ENCODE measurements at regions not wholly inside any gene's neighbourhood (a gene's known extent, or its start where the extent isn't known, plus 50 kb on each side); places are given as distances from the start of the nearest gene placed in this dataset.

DNA sequence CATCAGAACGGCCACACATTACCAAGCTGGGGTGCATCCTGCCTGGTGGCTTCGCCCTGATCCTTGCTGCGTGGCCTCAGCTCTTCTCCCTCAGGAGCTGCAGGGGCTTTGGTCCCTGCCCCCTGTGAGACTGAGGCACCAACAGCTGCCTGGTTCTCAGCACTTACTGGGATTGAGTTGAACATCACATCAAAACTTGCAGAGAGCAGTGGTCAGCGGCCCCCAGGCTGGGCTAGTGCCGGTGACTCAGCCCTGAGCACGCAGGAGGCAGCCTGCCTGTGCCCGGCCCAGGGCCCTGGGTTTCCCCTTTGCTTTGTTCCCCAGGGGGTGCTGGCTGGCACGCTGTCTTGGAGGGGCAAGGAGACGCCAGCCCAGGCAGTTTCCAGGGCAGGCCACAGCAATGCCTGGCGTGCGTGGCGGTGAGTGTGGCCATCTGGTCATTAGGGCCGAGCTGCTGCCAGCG, 63.3 kb downstream of the DLL1 start:
- H3K27ac ChIP-seq (ENCODE audit: insufficient read depth, low read depth, low read length), result no peak overlapping the region
- no peak for TF ChIP-seq FOS (IDR thresholded peaks at IDR 0.05; ENCODE audit: borderline replicate concordance, insufficient read depth, low read length)
- no peak for TF ChIP-seq JUN (IDR thresholded peaks at IDR 0.05; ENCODE audit: borderline replicate concordance, insufficient read depth, insufficient read length, low read depth)
- no peak for TF ChIP-seq EZH2 (IDR thresholded peaks at IDR 0.05; ENCODE audit: borderline replicate concordance, low read depth, low read length, severe bottlenecking)
- TF ChIP-seq, protein P1, sequence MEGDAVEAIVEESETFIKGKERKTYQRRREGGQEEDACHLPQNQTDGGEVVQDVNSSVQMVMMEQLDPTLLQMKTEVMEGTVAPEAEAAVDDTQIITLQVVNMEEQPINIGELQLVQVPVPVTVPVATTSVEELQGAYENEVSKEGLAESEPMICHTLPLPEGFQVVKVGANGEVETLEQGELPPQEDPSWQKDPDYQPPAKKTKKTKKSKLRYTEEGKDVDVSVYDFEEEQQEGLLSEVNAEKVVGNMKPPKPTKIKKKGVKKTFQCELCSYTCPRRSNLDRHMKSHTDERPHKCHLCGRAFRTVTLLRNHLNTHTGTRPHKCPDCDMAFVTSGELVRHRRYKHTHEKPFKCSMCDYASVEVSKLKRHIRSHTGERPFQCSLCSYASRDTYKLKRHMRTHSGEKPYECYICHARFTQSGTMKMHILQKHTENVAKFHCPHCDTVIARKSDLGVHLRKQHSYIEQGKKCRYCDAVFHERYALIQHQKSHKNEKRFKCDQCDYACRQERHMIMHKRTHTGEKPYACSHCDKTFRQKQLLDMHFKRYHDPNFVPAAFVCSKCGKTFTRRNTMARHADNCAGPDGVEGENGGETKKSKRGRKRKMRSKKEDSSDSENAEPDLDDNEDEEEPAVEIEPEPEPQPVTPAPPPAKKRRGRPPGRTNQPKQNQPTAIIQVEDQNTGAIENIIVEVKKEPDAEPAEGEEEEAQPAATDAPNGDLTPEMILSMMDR (IDR thresholded peaks at IDR 0.05; ENCODE audit: extremely low read depth in 1 of 2, insufficient read depth in 1 of 2, low read depth in 1 of 2, low read length in 2 of 2), result no peak
- no peak for TF ChIP-seq MYC (IDR thresholded peaks at IDR 0.05; ENCODE audit: low read depth, low read length)
- TF ChIP-seq POLR2AphosphoS5 (IDR thresholded peaks at IDR 0.05; ENCODE audit: insufficient read depth, low read depth, low read length), result no peak
- no peak for TF ChIP-seq POLR2A (IDR thresholded peaks at IDR 0.05; ENCODE audit: low read depth, low read length)
- TF ChIP-seq, protein P2, sequence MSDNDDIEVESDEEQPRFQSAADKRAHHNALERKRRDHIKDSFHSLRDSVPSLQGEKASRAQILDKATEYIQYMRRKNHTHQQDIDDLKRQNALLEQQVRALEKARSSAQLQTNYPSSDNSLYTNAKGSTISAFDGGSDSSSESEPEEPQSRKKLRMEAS (IDR thresholded peaks at IDR 0.05; ENCODE audit: insufficient read depth, insufficient read length), result no peak
- no peak for TF ChIP-seq GATA2 (IDR thresholded peaks at IDR 0.05; ENCODE audit: insufficient read depth, insufficient read length, low read depth, low read length)
- no peaks in the 10 kb centered on the region for H3K4me1 ChIP-seq (ENCODE audit: control insufficient read depth, extremely low read depth, insufficient read depth, low read length)
- dilution Hi-C loops (cut with MboI; ENCODE audit: extremely low pct_ligation_motif_present, low sequenced_read_pairs), result no loop called here
- H3K79me2 ChIP-seq (ENCODE audit: control insufficient read depth, insufficient read depth, low read length), result no peaks in the 10 kb centered on the region
- intact Hi-C loops (cut with micrococcal nuclease), result no loop called here
- no peak for FAIRE-seq
- DNase-seq (ENCODE audit: low read depth, low spot score), result no peak
- no peak overlapping the region for H3K4me3 ChIP-seq (replicated peaks in 1 of 3; ENCODE audit: insufficient read depth in 1 of 3, low read depth in 1 of 3, low read length in 3 of 3)
- BruUV-seq (replicated peaks), result no TSS peak
- H3K36me3 ChIP-seq (ENCODE audit: control insufficient read depth in 2 of 2, extremely low read depth in 1 of 2, insufficient read depth in 2 of 2, low read length in 2 of 2), result no peaks in the 10 kb centered on the region
- H3K9me1 ChIP-seq (replicated peaks; ENCODE audit: control insufficient read depth, extremely low read depth, insufficient read depth, low read length), result no peaks in the 10 kb centered on the region
- ChIA-PET POLR2A (no interaction called here), CTCF (no interaction called here)
- H2AFZ ChIP-seq (ENCODE audit: low read depth, low read length), result no peak overlapping the region
- H3K27me3 ChIP-seq (ENCODE audit: control insufficient read depth in 2 of 2, insufficient read depth in 2 of 2, low read length in 2 of 2), result peaks cover 0 to 3% of the 10 kb centered on the region in 2 experiments
- no peak overlapping the region for H3K9ac ChIP-seq (replicated peaks; ENCODE audit: extremely low read depth, insufficient read depth, low read length)
- H4K20me1 ChIP-seq (replicated peaks; ENCODE audit: control insufficient read depth, extremely low read depth, insufficient read depth, low read length), result no peaks in the 10 kb centered on the region
- no peak overlapping the region for H3K4me2 ChIP-seq (ENCODE audit: insufficient read depth, low read length)
- H3K9me3 ChIP-seq (replicated peaks; ENCODE audit: control insufficient read depth, insufficient read depth, low read length), result no peaks in the 10 kb centered on the region
